Ovary (tissue), 7 donors: ENCODE measurements at regions not wholly inside any gene's neighbourhood (a gene's known extent, or its start where the extent isn't known, plus 50 kb on each side); places are given as distances from the start of the nearest gene placed in this dataset.

Source experiments
- DNase-seq, 5 donors: peaks; one replicate each; pipeline ENCODE4 v3.0.0-alpha.2; 2019 to 2020
- H3K27ac ChIP-seq, 2 donors: fragments of 200-600 bp; one replicate each; pipeline versions ENCODE4 v1.5.1 to v1.8.0; 2019 to 2022
- H3K27me3 ChIP-seq: fragments of 200-600 bp; one replicate; pipeline ENCODE4 v1.8.0; 2022
- H3K36me3 ChIP-seq: fragments of 200-600 bp; sonication (generic); one replicate; pipeline ENCODE4 v1.5.1; 2019
- H3K4me1 ChIP-seq: one replicate; pipeline ENCODE4 v1.8.1; 2013; ENCODE audit warnings: mild to moderate bottlenecking, moderate library complexity; ENCODE audit not compliant: insufficient read depth
- H3K4me3 ChIP-seq: fragments of 200-600 bp; sonication (generic); one replicate; pipeline ENCODE4 v1.5.1; 2017
- H3K9me3 ChIP-seq, 2 donors: fragments of 200-600 bp in 1 of 2; sonication (generic) in 1 of 2; one replicate each; pipeline versions ENCODE4 v1.5.1 to v1.8.1; 2013 to 2019; ENCODE audit warnings: mild to moderate bottlenecking in 1 of 2, moderate library complexity in 1 of 2
- EP300 ChIP-seq: sonication (generic); formaldehyde crosslinking; IDR thresholded peaks from one replicate; pipeline ENCODE4 v1.6.1; 2017; ENCODE audit warnings: antibody characterized with exemption
- POLR2A ChIP-seq: fragments of 450-650 bp; IDR thresholded peaks from one replicate; pipeline ENCODE4 v1.6.1; 2017; ENCODE audit warnings: antibody characterized with exemption, mild to moderate bottlenecking, moderate library complexity
- WGBS, 3 donors: extraction: QIAGEN DNeasy Blood & Tissue Kit in 1 of 3; methylation state at CpG; one replicate each; pipeline versions ENCODE4 v1.1.5 to v1.1.7; 2013 to 2017; 5-methylcytosine and 5-hydroxymethylcytosine counted together
- intact Hi-C, 4 donors: fragments of 100-400 bp; cut with DNase I; formaldehyde crosslinking; loops; one replicate each; pipeline versions ENCODE4 v1.11.0 to v1.15.1; 2022 to 2023
- TF ChIP-seq, protein P1 (sequence below), 3 donors: fragments of 450-650 bp in 2 of 3; fragments of 200-600 bp in 1 of 3; IDR thresholded peaks; one replicate each; pipeline versions ENCODE4 v1.5.1 to v1.8.0; 2016 to 2022; ENCODE audit warnings: antibody characterized with exemption in 3 of 3, mild to moderate bottlenecking in 1 of 3
- donor health status: DM: no; HTN: no; CAD: no; lungs with moderate emphysema.
- donor health status: DM: no; HTN: no; CAD: no.
- donor health status: Bipolar disorder and iron deficiency.
- donor health status: DM: no; HTN: no; CAD: no.
- donor health status: DM: yes; HTN: yes; CAD: no.

DNA sequence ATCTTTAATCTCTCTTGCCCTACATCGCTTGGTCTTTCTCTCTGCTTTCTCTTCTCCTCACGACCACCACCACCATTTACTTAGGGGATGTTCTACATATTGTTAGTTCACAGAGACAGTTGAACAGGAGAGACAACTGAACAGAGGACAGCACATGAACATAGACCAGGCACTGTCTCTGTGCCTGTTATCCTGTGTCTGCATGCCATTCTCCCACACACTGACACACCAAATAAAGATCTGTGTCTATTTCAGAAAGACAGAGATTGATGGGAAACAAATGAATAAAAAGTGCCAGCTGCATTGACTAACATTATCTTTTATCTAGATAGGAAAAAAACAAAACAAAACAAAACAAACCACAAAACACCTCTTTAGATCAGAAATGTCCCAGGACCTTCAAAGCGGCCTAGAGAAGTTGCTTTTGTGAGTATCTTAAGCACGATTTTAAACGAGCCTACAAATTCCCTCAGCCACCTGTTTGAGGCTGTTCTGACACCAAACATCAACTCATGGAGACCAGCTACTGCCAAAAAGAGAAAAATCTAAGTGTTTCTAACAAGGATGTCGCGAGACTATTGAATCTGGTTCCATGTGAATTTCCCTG is 77.6 kb upstream of the PARP11 start:
- WGBS, 3 donors: 57 to 67% (median 58%) methylated on average over 7 of the region's 7 CpGs
- Histone ChIP-seq H3K27ac (no peak overlapping the region), H3K36me3 (no peaks in the 10 kb centered on the region), H3K4me3 (no peak overlapping the region), H3K9me3 (no peaks in the 10 kb centered on the region), H3K27me3 (no peaks in the 10 kb centered on the region), H3K4me1 (no peaks in the 10 kb centered on the region)
- intact Hi-C loops: no loop called here
- TF ChIP-seq POLR2A (no peak), EP300 (no peak)
- TF ChIP-seq, protein P1, sequence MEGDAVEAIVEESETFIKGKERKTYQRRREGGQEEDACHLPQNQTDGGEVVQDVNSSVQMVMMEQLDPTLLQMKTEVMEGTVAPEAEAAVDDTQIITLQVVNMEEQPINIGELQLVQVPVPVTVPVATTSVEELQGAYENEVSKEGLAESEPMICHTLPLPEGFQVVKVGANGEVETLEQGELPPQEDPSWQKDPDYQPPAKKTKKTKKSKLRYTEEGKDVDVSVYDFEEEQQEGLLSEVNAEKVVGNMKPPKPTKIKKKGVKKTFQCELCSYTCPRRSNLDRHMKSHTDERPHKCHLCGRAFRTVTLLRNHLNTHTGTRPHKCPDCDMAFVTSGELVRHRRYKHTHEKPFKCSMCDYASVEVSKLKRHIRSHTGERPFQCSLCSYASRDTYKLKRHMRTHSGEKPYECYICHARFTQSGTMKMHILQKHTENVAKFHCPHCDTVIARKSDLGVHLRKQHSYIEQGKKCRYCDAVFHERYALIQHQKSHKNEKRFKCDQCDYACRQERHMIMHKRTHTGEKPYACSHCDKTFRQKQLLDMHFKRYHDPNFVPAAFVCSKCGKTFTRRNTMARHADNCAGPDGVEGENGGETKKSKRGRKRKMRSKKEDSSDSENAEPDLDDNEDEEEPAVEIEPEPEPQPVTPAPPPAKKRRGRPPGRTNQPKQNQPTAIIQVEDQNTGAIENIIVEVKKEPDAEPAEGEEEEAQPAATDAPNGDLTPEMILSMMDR (IDR thresholded peaks at IDR 0.05): no peak
- DNase-seq: no peak

DNA sequence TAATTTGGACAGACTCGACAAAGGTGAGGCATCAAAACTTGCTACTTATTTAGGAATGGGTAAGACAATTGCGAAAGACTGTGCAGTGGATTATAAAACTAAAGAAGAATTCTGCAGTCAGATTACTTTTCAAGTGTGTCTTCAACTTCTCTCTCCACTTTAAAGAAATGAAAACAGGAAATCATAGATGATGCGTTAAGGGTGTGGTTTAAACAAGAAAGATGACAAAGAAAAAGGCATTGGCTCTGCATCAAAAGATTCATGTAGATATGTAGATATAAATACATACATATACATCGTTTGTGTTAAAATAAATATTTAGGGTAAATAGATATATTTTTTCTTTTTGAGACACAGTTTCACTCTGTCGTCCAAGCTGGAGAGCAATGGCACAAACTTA is 74.6 kb upstream of the PARP11 start:
- intact Hi-C loops: no loop called here
- no peaks in the 10 kb centered on the region for H3K9me3 ChIP-seq
- no peak overlapping the region for H3K27ac ChIP-seq
- no peak for DNase-seq
- WGBS, 3 donors: 76 to 88% (median 79%) methylated on average over 5 of the region's 5 CpGs
- no peaks in the 10 kb centered on the region for H3K36me3 ChIP-seq
- H3K27me3 ChIP-seq: no peaks in the 10 kb centered on the region
- no peak overlapping the region for H3K4me3 ChIP-seq
- no peaks in the 10 kb centered on the region for H3K4me1 ChIP-seq
- no peak for TF ChIP-seq POLR2A
- TF ChIP-seq EP300: no peak
- TF ChIP-seq, protein P1 (IDR thresholded peaks at IDR 0.05): no peak

- 67 to 74% (median 73%) methylated on average over 3 of the region's 3 CpGs for WGBS, 3 donors
- intact Hi-C loops: no loop called here
These were observed 72.5 kb upstream of the PARP11 start for GRCh38 chr12:3945671-3946070.

DNA sequence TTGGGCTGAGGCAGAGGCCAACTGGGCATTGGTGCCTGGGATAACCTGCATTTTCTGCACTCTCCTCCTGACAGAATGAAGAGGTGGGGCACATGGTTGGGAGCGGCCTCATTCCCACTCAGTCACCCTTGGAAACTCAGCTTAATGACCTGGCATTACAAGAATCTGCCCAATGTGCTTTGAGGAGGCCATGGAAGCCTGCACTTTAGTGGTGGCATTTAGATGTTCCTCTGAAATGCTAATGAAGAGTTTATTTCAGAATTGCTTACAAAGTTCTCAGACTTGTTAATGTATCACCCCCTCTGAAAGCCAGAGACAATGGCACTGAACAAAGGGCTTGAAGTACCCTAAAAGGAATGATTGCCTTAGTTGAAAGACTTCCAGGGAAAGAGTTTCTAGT is 71.4 kb upstream of the PARP11 start:
- H3K27me3 ChIP-seq: no peaks in the 10 kb centered on the region

More at GRCh38 chr12:3945671-3946070, 72.5 kb upstream of the PARP11 start:
- Histone ChIP-seq H3K4me1 (no peaks in the 10 kb centered on the region), H3K9me3 (no peaks in the 10 kb centered on the region), H3K27ac (no peak overlapping the region), H3K4me3 (no peak overlapping the region), H3K36me3 (no peaks in the 10 kb centered on the region), H3K27me3 (no peaks in the 10 kb centered on the region)
- TF ChIP-seq, protein P1 (IDR thresholded peaks at IDR 0.05): no peak
- DNase-seq: no peak

More for the DNA sequence above, 71.4 kb upstream of the PARP11 start:
- WGBS, 3 donors: 62 to 80% (median 74%) methylated on average over 1 of the region's 1 CpG
- H3K9me3 ChIP-seq: no peaks in the 10 kb centered on the region
- no peak overlapping the region for H3K27ac ChIP-seq
- no peaks in the 10 kb centered on the region for H3K36me3 ChIP-seq
- no peak overlapping the region for H3K4me3 ChIP-seq
- H3K4me1 ChIP-seq: no peaks in the 10 kb centered on the region
- no peak for DNase-seq
- intact Hi-C loops: no loop called here
- TF ChIP-seq, protein P1 (IDR thresholded peaks at IDR 0.05): no peak
- TF ChIP-seq POLR2A (no peak), EP300 (no peak)
